ENCODE measurements at regions not wholly inside any gene's neighbourhood (a gene's known extent, or its start where the extent isn't known, plus 50 kb on each side); places are given as distances from the start of the nearest gene placed in this dataset.
A peak's percentile ranks its signal among the peaks of the same experiment; 100 is the strongest.

DNA sequence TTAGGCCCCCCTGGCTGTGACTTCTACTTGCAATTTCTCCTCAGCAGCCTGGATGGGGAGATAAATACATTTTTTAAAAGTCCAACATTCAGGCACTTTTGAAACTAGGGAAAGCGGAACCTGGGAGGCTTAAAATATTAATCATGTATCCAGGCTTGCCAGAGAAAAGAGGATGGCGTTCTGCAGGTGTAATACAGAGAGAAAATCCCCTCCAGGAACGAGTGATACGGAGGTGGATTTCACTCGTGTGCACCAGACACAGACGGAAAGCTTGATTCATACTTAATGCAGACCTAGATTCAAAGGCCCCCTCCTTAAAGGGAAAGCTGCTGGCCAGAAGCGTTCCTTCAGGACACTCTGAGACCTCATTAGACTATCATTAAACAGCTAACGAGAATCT, 354.0 kb upstream of the BOD1L1 start:
- peaks cover 4% of the 10 kb centered on the region for H3K4me1 ChIP-seq (ENCODE audit: control insufficient read depth, extremely low read depth, insufficient read depth, low read length)
- H4K20me1 ChIP-seq (ENCODE audit: control insufficient read depth, extremely low read depth, insufficient read depth, low read length), result no peaks in the 10 kb centered on the region
- H3K36me3 ChIP-seq (ENCODE audit: control insufficient read depth in 2 of 2, extremely low read depth in 1 of 2, insufficient read depth in 2 of 2, low read length in 2 of 2), result no peaks in the 10 kb centered on the region
- no peak for DNase-seq (ENCODE audit: low read depth, low spot score)
- H3K9me3 ChIP-seq (ENCODE audit: control insufficient read depth, low read depth, low read length), result no peaks in the 10 kb centered on the region
- H3K79me2 ChIP-seq (ENCODE audit: control insufficient read depth, insufficient read depth, low read length), result no peaks in the 10 kb centered on the region
- TF ChIP-seq CTCF (optimal IDR thresholded peaks at IDR 0.05 in 1 of 3, IDR thresholded peaks at IDR 0.05 in 1 of 3, conservative IDR thresholded peaks at IDR 0.05 in 1 of 3; ENCODE audit: extremely low read depth in 1 of 3, insufficient read depth in 2 of 3, low read length in 3 of 3) (no peak), EZH2 (IDR thresholded peaks at IDR 0.05; ENCODE audit: low read length) (no peak)
- no peak for FAIRE-seq
- no peak overlapping the region for H3K4me3 ChIP-seq (ENCODE audit: control insufficient read depth in 2 of 3, extremely low read depth in 1 of 3, insufficient read depth in 2 of 3, low read depth in 1 of 3, low read length in 3 of 3)
- H3K9me1 ChIP-seq (ENCODE audit: control insufficient read depth, extremely low read depth, insufficient read depth, low read length), result no peaks in the 10 kb centered on the region
- H3K27ac ChIP-seq (ENCODE audit: control insufficient read depth, insufficient read depth, low read length), result no peak overlapping the region
- dilution Hi-C loops (cut with MboI; ENCODE audit: extremely low pct_ligation_motif_present, low sequenced_read_pairs), result no loop called here
- no peak overlapping the region for H3K4me2 ChIP-seq (ENCODE audit: control insufficient read depth, extremely low read depth, insufficient read depth, low read depth, low read length)
- no peak overlapping the region for H2AFZ ChIP-seq (ENCODE audit: control insufficient read depth, low read length)
- H3K9ac ChIP-seq (ENCODE audit: control insufficient read depth, extremely low read depth, insufficient read depth, low read length), result no peak overlapping the region
- peaks cover 41% of the 10 kb centered on the region for H3K27me3 ChIP-seq (ENCODE audit: control insufficient read depth, extremely low read depth, insufficient read depth, low read length)

- dilution Hi-C loops (cut with MboI; ENCODE audit: extremely low pct_ligation_motif_present, low sequenced_read_pairs), result no loop called here
- Histone ChIP-seq H4K20me1 (ENCODE audit: control insufficient read depth, extremely low read depth, insufficient read depth, low read length) (no peaks in the 10 kb centered on the region), H3K4me3 (ENCODE audit: control insufficient read depth in 2 of 3, extremely low read depth in 1 of 3, insufficient read depth in 2 of 3, low read depth in 1 of 3, low read length in 3 of 3) (no peak overlapping the region), H3K9ac (ENCODE audit: control insufficient read depth, extremely low read depth, insufficient read depth, low read length) (no peak overlapping the region), H3K4me2 (ENCODE audit: control insufficient read depth, extremely low read depth, insufficient read depth, low read depth, low read length) (peak overlapping the region; percentile 6), H3K27ac (ENCODE audit: control insufficient read depth, insufficient read depth, low read length) (no peak overlapping the region), H3K36me3 (ENCODE audit: control insufficient read depth in 2 of 2, extremely low read depth in 1 of 2, insufficient read depth in 2 of 2, low read length in 2 of 2) (no peaks in the 10 kb centered on the region), H3K9me1 (ENCODE audit: control insufficient read depth, extremely low read depth, insufficient read depth, low read length) (no peaks in the 10 kb centered on the region), H3K9me3 (ENCODE audit: control insufficient read depth, low read depth, low read length) (no peaks in the 10 kb centered on the region), H2AFZ (ENCODE audit: control insufficient read depth, low read length) (no peak overlapping the region), H3K4me1 (ENCODE audit: control insufficient read depth, extremely low read depth, insufficient read depth, low read length) (peaks cover 4% of the 10 kb centered on the region), H3K79me2 (ENCODE audit: control insufficient read depth, insufficient read depth, low read length) (no peaks in the 10 kb centered on the region), H3K27me3 (ENCODE audit: control insufficient read depth, extremely low read depth, insufficient read depth, low read length) (peaks cover 39% of the 10 kb centered on the region)
- FAIRE-seq (no peak), DNase-seq (ENCODE audit: low read depth, low spot score) (no peak)
- TF ChIP-seq EZH2 (IDR thresholded peaks at IDR 0.05; ENCODE audit: low read length), result no peak
- no peak for TF ChIP-seq CTCF (optimal IDR thresholded peaks at IDR 0.05 in 1 of 3, IDR thresholded peaks at IDR 0.05 in 1 of 3, conservative IDR thresholded peaks at IDR 0.05 in 1 of 3; ENCODE audit: extremely low read depth in 1 of 3, insufficient read depth in 2 of 3, low read length in 3 of 3)
Observed at GRCh38 chr4:13982010-13982409, 354.5 kb upstream of the BOD1L1 start.
